SU-DHL-6 (cell line): ENCODE measurements at regions not wholly inside any gene's neighbourhood (a gene's known extent, or its start where the extent isn't known, plus 50 kb on each side); places are given as distances from the start of the nearest gene placed in this dataset.

Experiments
- CTCF ChIP-seq: fragments of 200-600 bp; sonication (generic); IDR thresholded peaks from one replicate; pipeline ENCODE4 v1.5.1; 2017; ENCODE audit warnings: antibody characterized with exemption, mild to moderate bottlenecking, low read length, moderate library complexity; ENCODE audit not compliant: insufficient read depth, poor library complexity, severe bottlenecking
- EZH2phosphoT487 ChIP-seq: fragments of 200-600 bp; sonication (generic), shearing (Covaris generic); conservative IDR thresholded peaks from 2 replicates; pipeline ENCODE4 v1.6.1; 2018; ENCODE audit warnings: mild to moderate bottlenecking, antibody characterized with exemption, low read length, moderate library complexity, mixed read lengths

GRCh38 chr11:38130976-38131375 lies 1532.9 kb upstream of the RAG2 start:
- no peak for TF ChIP-seq CTCF
- no peak for TF ChIP-seq EZH2phosphoT487
